ENCODE measurements at regions not wholly inside any gene's neighbourhood (a gene's known extent, or its start where the extent isn't known, plus 50 kb on each side); places are given as distances from the start of the nearest gene placed in this dataset.

DNA sequence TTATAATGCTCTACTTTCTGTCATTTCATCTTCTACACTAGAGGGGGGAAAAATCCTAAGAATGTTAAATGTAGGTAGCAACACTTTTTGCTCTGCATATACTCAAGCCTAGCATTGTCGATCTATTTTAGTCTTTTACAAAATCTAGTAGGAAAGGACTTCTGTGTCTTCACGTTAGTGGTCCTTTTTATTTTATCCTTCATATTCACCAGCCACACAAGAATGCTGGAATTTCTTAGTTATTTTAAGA lies 253.0 kb upstream of the FLRT2 start:
- no peaks in the 10 kb centered on the region for H3K27me3 ChIP-seq
- no peaks in the 10 kb centered on the region for H3K9me3 ChIP-seq
- H3K27ac ChIP-seq, result no peak overlapping the region
- no peak overlapping the region for H3K4me3 ChIP-seq
- WGBS (ENCODE audit: insufficient coverage, low coverage, low lambda C conversion rate, missing lambda C conversion rate), result 67% methylated on average over 2 of the region's 2 CpGs
- DNase-seq (no peak), ATAC-seq (no peak)
- TF ChIP-seq POLR2A (IDR thresholded peaks at IDR 0.05), result no peak
- TF ChIP-seq, protein P1, sequence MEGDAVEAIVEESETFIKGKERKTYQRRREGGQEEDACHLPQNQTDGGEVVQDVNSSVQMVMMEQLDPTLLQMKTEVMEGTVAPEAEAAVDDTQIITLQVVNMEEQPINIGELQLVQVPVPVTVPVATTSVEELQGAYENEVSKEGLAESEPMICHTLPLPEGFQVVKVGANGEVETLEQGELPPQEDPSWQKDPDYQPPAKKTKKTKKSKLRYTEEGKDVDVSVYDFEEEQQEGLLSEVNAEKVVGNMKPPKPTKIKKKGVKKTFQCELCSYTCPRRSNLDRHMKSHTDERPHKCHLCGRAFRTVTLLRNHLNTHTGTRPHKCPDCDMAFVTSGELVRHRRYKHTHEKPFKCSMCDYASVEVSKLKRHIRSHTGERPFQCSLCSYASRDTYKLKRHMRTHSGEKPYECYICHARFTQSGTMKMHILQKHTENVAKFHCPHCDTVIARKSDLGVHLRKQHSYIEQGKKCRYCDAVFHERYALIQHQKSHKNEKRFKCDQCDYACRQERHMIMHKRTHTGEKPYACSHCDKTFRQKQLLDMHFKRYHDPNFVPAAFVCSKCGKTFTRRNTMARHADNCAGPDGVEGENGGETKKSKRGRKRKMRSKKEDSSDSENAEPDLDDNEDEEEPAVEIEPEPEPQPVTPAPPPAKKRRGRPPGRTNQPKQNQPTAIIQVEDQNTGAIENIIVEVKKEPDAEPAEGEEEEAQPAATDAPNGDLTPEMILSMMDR (IDR thresholded peaks at IDR 0.05), result no peak
- intact Hi-C loops (cut with DNase I), result no loop called here
- H3K4me1 ChIP-seq, result no peaks in the 10 kb centered on the region
- no peaks in the 10 kb centered on the region for H3K36me3 ChIP-seq

DNA sequence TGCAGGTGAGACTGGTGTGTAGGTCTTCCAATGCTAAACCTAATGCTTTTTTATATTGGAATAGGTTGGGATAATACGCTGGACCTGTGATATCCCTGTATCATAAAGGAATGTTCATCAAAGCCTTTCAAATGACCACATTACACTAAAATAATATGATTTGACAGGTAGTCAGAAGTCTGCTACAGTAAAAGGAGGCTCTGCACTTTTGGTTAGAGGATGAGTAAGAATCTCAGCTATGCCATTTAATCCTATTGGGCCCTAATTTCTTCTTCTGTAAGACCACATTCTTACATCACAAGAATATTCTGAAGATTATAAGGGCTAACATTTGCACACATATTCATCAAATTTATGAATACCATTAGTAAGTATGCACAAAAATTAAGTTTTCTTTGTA lies 250.5 kb upstream of the FLRT2 start:
- WGBS (ENCODE audit: insufficient coverage, low coverage, low lambda C conversion rate, missing lambda C conversion rate), result 85% methylated on average over 1 of the region's 1 CpG
- no peak for DNase-seq
- no peaks in the 10 kb centered on the region for H3K27me3 ChIP-seq
- H3K36me3 ChIP-seq, result no peaks in the 10 kb centered on the region
- no peaks in the 10 kb centered on the region for H3K9me3 ChIP-seq
- no peak overlapping the region for H3K4me3 ChIP-seq
- intact Hi-C loops (cut with DNase I), result no loop called here
- H3K4me1 ChIP-seq, result no peaks in the 10 kb centered on the region
- TF ChIP-seq POLR2A (IDR thresholded peaks at IDR 0.05), result no peak
- TF ChIP-seq, protein P1 (IDR thresholded peaks at IDR 0.05), result no peak
- no peak for ATAC-seq
- no peak overlapping the region for H3K27ac ChIP-seq

DNA sequence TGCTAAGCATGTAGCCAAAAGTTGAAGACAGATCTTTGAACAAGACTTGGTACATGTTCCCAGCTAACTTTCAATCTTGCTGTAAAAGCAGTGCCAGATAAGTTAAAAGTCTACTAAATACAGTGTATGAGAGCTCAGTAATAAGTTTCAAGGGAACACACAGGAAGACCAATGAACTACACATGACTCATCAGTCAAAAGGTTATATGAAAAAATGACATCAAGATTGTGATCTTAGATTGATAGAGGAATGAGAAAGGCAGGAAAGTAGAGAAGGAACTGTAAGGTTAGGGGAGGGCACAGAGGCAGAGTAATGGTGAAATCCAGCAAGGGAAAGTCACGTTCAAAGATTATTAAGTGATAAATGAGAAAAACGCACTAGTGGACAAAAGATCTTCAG lies 249.9 kb upstream of the FLRT2 start:
- no peak for TF ChIP-seq POLR2A (IDR thresholded peaks at IDR 0.05)
- TF ChIP-seq, protein P1 (IDR thresholded peaks at IDR 0.05), result no peak
- H3K4me1 ChIP-seq, result no peaks in the 10 kb centered on the region
- no peak overlapping the region for H3K27ac ChIP-seq
- 64% methylated on average over 2 of the region's 2 CpGs for WGBS (ENCODE audit: insufficient coverage, low coverage, low lambda C conversion rate, missing lambda C conversion rate)
- no peaks in the 10 kb centered on the region for H3K9me3 ChIP-seq
- no peak for ATAC-seq
- intact Hi-C loops (cut with DNase I), result no loop called here
- no peak overlapping the region for H3K4me3 ChIP-seq
- H3K36me3 ChIP-seq, result no peaks in the 10 kb centered on the region
- no peak for DNase-seq
- H3K27me3 ChIP-seq, result no peaks in the 10 kb centered on the region

DNA sequence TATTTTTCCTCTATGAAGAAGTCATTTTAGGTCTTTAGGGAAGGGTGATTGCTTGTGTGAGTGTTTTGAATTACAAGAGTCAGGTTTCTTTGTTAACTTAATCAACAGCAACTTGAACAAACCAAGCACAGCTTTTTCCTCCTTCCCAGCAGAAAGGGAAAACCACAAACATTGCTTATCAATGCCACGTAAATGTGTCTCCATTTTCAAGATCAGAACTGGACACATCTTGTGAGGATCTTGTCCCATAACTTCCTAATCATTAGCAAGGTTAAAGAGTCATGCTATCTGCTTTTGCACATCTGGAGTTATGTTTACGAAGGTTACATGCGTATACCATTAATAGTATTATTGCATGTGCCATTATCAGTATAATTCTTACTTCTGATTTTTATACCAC lies 248.0 kb upstream of the FLRT2 start:
- H3K9me3 ChIP-seq, result no peaks in the 10 kb centered on the region
- intact Hi-C loops (cut with DNase I), result no loop called here
- DNase-seq, result no peak
- H3K4me1 ChIP-seq, result no peaks in the 10 kb centered on the region
- no peaks in the 10 kb centered on the region for H3K27me3 ChIP-seq
- no peak overlapping the region for H3K4me3 ChIP-seq
- TF ChIP-seq, protein P1 (IDR thresholded peaks at IDR 0.05), result no peak
- TF ChIP-seq POLR2A (IDR thresholded peaks at IDR 0.05), result no peak
- 61% methylated on average over 3 of the region's 3 CpGs for WGBS (ENCODE audit: insufficient coverage, low coverage, low lambda C conversion rate, missing lambda C conversion rate)
- H3K36me3 ChIP-seq, result no peaks in the 10 kb centered on the region
- H3K27ac ChIP-seq, result no peak overlapping the region
- no peak for ATAC-seq

DNA sequence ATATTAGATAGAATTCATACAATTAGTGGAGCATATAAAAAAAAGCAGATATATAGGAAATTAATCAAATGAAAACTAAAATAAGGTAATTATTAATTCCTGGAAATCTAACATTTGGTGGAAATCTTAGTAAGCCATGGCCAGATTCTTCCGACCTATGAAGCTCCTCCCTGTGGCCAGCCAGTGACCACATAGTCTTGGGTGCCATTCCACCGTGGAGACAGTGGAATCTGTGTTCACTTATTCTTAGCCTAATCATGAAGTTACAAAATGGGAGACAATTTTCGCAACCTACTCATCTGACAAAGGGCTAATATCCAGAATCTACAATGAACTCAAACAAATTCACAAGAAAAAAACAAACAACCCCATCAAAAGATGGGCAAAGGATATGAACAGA lies 241.9 kb upstream of the FLRT2 start:
- no peaks in the 10 kb centered on the region for H3K4me1 ChIP-seq
- TF ChIP-seq POLR2A (IDR thresholded peaks at IDR 0.05), result no peak
- TF ChIP-seq, protein P1 (IDR thresholded peaks at IDR 0.05), result no peak
- no peak overlapping the region for H3K27ac ChIP-seq
- no peaks in the 10 kb centered on the region for H3K9me3 ChIP-seq
- H3K4me3 ChIP-seq, result no peak overlapping the region
- H3K27me3 ChIP-seq, result no peaks in the 10 kb centered on the region
- ATAC-seq, result no peak
- DNase-seq, result no peak
- H3K36me3 ChIP-seq, result no peaks in the 10 kb centered on the region
- intact Hi-C loops (cut with DNase I), result no loop called here
- WGBS (ENCODE audit: insufficient coverage, low coverage, low lambda C conversion rate, missing lambda C conversion rate), result 55% methylated on average over 3 of the region's 3 CpGs
